ENCODE measurements at regions not wholly inside any gene's neighbourhood (a gene's known extent, or its start where the extent isn't known, plus 50 kb on each side); places are given as distances from the start of the nearest gene placed in this dataset.

DNA sequence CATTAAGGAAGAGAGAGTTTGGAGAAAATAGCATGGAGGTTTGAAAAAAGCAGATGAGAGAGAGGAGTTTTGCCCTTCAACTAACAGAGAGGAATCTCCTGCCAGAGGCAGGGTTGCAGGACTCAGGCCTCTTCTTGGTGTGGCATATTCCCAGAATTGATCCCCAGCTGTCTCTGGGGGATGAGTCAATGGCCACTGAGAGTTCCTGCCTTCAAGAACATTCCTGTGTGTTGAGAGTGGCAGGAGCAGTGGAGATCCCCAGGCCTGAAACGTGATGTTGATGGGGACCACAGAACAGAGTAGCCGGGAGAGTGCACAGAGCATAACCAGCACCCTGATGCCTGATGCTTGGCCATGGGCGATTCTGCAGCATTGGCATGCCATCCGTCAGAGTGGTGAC lies 348.4 kb upstream of the THBS1 start:
- H3K27me3 ChIP-seq (ENCODE audit: control insufficient read depth, insufficient read depth, low read length), result no peaks in the 10 kb centered on the region
- no peaks in the 10 kb centered on the region for H3K4me1 ChIP-seq (ENCODE audit: control insufficient read depth, insufficient read depth, low read length)
- no peaks in the 10 kb centered on the region for H3K36me3 ChIP-seq (ENCODE audit: control insufficient read depth, insufficient read depth, low read length)
- H3K9me3 ChIP-seq (ENCODE audit: control insufficient read depth, low read length), result no peaks in the 10 kb centered on the region
- H3K4me3 ChIP-seq (ENCODE audit: low read length), result no peak overlapping the region
- no peak overlapping the region for H3K9ac ChIP-seq (ENCODE audit: low read length)

DNA sequence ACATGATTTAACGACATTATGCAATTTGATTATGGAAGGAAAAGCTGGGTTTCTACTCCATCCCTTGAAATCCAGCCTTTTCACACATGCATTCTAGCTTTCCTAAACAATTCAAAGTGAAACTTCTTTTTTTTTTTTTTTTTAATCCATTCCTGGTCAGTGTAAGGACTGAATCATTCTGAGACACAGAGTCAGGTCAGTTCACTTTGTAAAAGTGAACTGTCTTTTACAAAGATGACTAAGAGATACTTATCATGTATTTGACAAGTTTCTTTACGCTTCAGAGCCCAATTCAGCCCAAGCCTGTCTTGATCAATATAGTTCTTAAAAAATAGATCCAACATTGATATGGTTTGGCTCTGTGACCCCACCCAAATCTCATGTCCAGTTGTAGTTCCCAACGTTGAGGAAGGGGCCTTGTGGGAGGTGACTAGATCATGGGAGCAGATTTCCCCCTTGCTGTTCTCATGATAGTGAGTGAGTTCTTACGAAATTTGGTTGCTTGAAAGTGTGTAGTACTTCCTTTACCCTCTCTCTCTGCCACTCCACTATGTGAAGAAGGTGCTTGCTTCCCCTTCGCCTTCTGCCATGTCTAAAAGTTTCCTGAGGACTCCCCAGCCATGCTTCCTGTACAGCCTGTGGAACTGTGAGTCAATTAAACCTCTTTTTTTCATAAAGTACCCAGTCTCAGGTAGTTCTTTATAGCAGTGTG lies 345.6 kb upstream of the THBS1 start:
- Histone ChIP-seq H3K36me3 (ENCODE audit: control insufficient read depth, insufficient read depth, low read length) (no peaks in the 10 kb centered on the region), H3K9ac (ENCODE audit: low read length) (no peak overlapping the region), H3K4me3 (ENCODE audit: low read length) (no peak overlapping the region), H3K9me3 (ENCODE audit: control insufficient read depth, low read length) (no peaks in the 10 kb centered on the region), H3K4me1 (ENCODE audit: control insufficient read depth, insufficient read depth, low read length) (no peaks in the 10 kb centered on the region), H3K27me3 (ENCODE audit: control insufficient read depth, insufficient read depth, low read length) (no peaks in the 10 kb centered on the region)

DNA sequence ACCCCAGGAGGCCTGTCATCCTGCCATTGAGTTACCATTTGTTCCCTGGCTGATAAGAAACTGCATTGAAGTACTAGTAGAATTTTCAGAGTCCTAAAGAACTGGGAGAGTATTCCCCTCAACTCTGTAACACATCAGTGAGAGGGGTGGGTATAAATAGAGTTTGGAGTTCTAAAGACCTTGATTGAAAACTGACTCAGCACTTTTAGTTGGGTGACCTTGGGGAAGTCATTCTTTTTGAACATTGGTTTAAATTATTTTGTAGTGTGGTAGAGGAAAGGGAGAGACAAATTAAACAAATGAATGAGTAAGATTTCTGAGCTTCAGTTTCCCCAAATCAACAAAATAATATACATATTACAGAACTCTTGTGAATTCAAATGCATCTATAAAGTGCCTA lies 344.5 kb upstream of the THBS1 start:
- Histone ChIP-seq H3K36me3 (ENCODE audit: control insufficient read depth, insufficient read depth, low read length) (no peaks in the 10 kb centered on the region), H3K27me3 (ENCODE audit: control insufficient read depth, insufficient read depth, low read length) (no peaks in the 10 kb centered on the region), H3K4me3 (ENCODE audit: low read length) (no peak overlapping the region), H3K9me3 (ENCODE audit: control insufficient read depth, low read length) (no peaks in the 10 kb centered on the region), H3K4me1 (ENCODE audit: control insufficient read depth, insufficient read depth, low read length) (no peaks in the 10 kb centered on the region), H3K9ac (ENCODE audit: low read length) (no peak overlapping the region)

DNA sequence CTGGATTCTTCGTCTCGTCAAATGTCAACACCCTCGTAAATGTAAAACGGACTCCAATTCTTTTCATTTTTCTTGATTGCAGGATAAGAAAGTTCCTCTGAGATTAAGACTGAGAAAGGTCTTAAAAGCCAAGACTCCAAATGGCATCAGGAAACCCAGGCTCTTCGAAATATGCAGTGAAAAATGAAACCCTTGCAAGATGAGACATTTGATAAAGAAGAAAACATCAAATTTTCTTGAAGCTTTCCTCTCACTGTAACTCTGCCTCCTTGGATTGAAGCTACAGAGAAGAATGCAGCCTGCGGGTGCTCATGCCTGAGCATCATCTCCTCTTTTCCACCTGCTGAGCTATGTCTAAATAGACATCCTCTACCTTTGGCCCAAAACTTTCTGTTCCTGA lies 342.4 kb upstream of the THBS1 start:
- Histone ChIP-seq H3K4me3 (ENCODE audit: low read length) (no peak overlapping the region), H3K9ac (ENCODE audit: low read length) (no peak overlapping the region), H3K36me3 (ENCODE audit: control insufficient read depth, insufficient read depth, low read length) (no peaks in the 10 kb centered on the region), H3K9me3 (ENCODE audit: control insufficient read depth, low read length) (no peaks in the 10 kb centered on the region), H3K4me1 (ENCODE audit: control insufficient read depth, insufficient read depth, low read length) (no peaks in the 10 kb centered on the region), H3K27me3 (ENCODE audit: control insufficient read depth, insufficient read depth, low read length) (no peaks in the 10 kb centered on the region)

DNA sequence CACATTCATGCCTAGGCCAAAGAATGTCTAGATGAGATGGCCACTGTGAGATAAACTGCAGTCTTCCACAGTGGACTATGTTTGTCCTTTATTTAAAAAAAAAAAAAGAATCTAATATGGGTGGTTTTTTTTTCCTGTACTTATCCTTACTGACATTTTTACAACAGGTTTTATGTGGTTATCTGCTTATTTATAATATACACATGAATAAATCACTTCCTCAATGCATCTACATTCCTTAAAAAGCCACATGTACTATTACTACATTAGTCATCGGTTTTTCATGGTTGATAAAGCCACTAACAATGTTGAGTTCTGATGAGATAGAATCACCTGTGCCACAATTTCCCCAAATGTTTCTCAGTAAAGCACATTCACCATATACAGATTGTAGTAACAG lies 341.3 kb upstream of the THBS1 start:
- Histone ChIP-seq H3K9me3 (ENCODE audit: control insufficient read depth, low read length) (no peaks in the 10 kb centered on the region), H3K27me3 (ENCODE audit: control insufficient read depth, insufficient read depth, low read length) (peaks cover 9% of the 10 kb centered on the region), H3K9ac (ENCODE audit: low read length) (no peak overlapping the region), H3K36me3 (ENCODE audit: control insufficient read depth, insufficient read depth, low read length) (no peaks in the 10 kb centered on the region), H3K4me1 (ENCODE audit: control insufficient read depth, insufficient read depth, low read length) (no peaks in the 10 kb centered on the region), H3K4me3 (ENCODE audit: low read length) (no peak overlapping the region)

DNA sequence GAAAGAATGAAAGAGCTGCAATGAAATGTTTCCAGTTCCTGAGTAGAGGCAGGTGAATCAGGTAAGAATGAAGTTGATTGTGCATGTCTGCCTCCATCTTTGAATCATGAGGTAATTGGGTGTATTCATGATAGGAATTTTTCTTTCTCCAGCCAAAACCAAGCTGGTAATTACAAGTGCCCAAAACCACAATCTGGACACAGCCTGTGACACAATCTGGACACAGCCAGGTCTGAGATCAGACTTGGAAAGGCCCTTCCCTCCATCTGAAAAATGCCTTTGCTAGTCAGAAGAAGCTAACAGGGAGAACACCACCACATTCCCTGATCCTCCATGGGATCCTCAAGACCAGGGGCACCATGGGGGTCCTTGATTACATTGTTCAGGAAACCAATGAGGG lies 338.5 kb upstream of the THBS1 start:
- Histone ChIP-seq H3K36me3 (ENCODE audit: control insufficient read depth, insufficient read depth, low read length) (no peaks in the 10 kb centered on the region), H3K27me3 (ENCODE audit: control insufficient read depth, insufficient read depth, low read length) (peaks cover 11% of the 10 kb centered on the region), H3K9ac (ENCODE audit: low read length) (no peak overlapping the region), H3K4me3 (ENCODE audit: low read length) (no peak overlapping the region), H3K9me3 (ENCODE audit: control insufficient read depth, low read length) (no peaks in the 10 kb centered on the region), H3K4me1 (ENCODE audit: control insufficient read depth, insufficient read depth, low read length) (no peaks in the 10 kb centered on the region)

DNA sequence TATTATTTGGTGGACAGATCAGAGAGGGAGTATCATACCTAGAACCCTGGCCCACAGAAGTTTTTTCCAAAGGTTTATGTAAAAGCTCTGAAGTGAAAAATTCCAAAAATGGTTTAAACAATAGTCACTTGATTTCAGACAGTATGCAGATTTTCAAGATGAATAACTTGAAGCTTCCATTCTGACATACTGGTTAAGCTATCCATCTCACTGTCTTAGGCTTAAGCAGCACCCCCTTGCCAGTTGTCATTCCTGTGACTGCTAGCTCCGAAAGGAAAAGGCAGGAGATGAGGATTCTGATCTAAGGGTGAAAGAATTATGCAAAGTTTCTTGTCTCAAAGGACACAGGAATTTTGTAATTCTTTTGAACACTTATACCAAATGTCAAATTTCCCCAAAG lies 337.5 kb upstream of the THBS1 start:
- Histone ChIP-seq H3K9ac (ENCODE audit: low read length) (no peak overlapping the region), H3K9me3 (ENCODE audit: control insufficient read depth, low read length) (no peaks in the 10 kb centered on the region), H3K27me3 (ENCODE audit: control insufficient read depth, insufficient read depth, low read length) (peaks cover 11% of the 10 kb centered on the region), H3K4me3 (ENCODE audit: low read length) (no peak overlapping the region), H3K36me3 (ENCODE audit: control insufficient read depth, insufficient read depth, low read length) (no peaks in the 10 kb centered on the region), H3K4me1 (ENCODE audit: control insufficient read depth, insufficient read depth, low read length) (no peaks in the 10 kb centered on the region)

DNA sequence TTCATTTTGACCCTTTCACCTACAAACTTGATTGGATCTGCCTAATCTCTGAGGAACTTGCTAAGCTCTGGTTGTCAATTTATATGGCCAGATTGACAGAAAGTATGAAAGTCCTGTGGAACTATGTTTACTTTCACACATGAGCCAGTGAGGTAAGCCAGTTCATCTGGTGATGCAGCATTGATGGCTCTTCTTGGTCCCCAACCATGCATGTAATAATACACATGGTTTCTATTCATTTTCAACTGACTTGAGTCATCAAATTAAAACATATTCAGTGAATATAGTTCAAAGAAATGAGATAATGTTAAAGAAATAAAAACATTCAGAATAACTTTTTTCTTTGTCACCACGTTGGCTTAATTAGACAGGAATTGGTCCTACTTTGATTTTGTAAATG lies 336.1 kb upstream of the THBS1 start:
- H3K9ac ChIP-seq (ENCODE audit: low read length), result no peak overlapping the region

DNA sequence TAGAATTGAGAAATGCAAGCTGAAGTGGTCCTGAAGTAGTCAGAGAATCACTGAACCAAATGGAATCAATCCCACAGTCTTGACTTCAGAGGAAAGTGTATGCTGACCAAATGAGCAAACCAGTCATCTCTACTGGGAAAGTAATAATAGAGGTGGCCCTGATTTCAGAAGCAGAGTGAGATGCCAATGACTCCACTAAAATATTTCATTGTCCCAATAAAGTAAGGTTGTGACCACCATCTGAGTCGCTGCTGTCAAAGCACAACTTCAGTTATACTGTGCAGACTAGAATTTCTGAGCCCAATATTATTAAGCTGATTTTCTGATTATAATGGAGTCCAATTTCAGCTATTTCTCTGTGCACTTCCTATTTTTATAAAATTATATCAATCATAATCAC lies 334.4 kb upstream of the THBS1 start:
- Histone ChIP-seq H3K9ac (ENCODE audit: low read length) (no peak overlapping the region), H3K9me3 (ENCODE audit: control insufficient read depth, low read length) (no peaks in the 10 kb centered on the region), H3K4me3 (ENCODE audit: low read length) (no peak overlapping the region), H3K36me3 (ENCODE audit: control insufficient read depth, insufficient read depth, low read length) (no peaks in the 10 kb centered on the region), H3K4me1 (ENCODE audit: control insufficient read depth, insufficient read depth, low read length) (no peaks in the 10 kb centered on the region), H3K27me3 (ENCODE audit: control insufficient read depth, insufficient read depth, low read length) (peaks cover 11% of the 10 kb centered on the region)

More for the DNA sequence above, 336.1 kb upstream of the THBS1 start:
- Histone ChIP-seq H3K9me3 (ENCODE audit: control insufficient read depth, low read length) (no peaks in the 10 kb centered on the region), H3K4me1 (ENCODE audit: control insufficient read depth, insufficient read depth, low read length) (no peaks in the 10 kb centered on the region), H3K36me3 (ENCODE audit: control insufficient read depth, insufficient read depth, low read length) (no peaks in the 10 kb centered on the region), H3K27me3 (ENCODE audit: control insufficient read depth, insufficient read depth, low read length) (peaks cover 11% of the 10 kb centered on the region), H3K4me3 (ENCODE audit: low read length) (no peak overlapping the region)

DNA sequence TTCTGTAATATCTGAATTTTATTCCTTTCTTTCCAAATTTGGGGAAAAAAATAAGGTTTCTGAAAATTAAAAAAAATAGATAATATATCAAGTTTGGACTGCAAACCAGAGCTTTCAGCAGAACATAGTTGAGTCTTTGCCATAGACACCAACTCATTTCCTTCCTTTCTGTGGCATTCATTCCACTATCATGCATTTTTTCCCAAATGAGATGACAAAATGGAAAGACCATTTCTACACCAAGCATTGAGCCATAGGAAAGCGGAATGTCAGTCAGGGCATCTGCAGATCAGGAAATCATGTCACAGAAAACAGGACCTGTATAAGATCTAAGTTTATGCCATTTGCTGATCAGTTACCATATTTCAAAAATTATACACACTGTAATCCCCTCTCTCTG lies 333.3 kb upstream of the THBS1 start:
- H3K36me3 ChIP-seq (ENCODE audit: control insufficient read depth, insufficient read depth, low read length), result no peaks in the 10 kb centered on the region
- no peak overlapping the region for H3K4me3 ChIP-seq (ENCODE audit: low read length)
- no peaks in the 10 kb centered on the region for H3K4me1 ChIP-seq (ENCODE audit: control insufficient read depth, insufficient read depth, low read length)
- H3K27me3 ChIP-seq (ENCODE audit: control insufficient read depth, insufficient read depth, low read length), result peaks cover 11% of the 10 kb centered on the region
- no peaks in the 10 kb centered on the region for H3K9me3 ChIP-seq (ENCODE audit: control insufficient read depth, low read length)
- no peak overlapping the region for H3K9ac ChIP-seq (ENCODE audit: low read length)

DNA sequence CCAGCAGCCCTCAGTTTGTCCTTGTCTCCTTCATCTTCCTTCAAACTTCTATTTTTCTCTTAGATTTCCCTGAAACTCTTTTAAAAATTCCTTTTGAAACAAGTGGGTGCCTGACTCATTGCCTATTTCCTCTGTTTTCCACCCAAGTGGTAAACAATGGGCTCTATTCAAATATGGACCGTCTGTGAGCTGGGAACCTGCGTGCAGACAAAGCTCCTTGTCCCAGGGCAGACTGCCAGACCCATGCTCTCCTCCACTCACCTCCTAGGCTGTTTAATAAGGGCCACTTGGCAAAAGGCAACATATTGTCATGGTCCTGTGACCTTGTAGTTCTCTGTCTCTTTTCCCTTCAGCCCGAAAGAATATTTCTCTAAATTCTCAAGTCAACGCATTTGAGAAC lies 332.7 kb upstream of the THBS1 start:
- Histone ChIP-seq H3K27me3 (ENCODE audit: control insufficient read depth, insufficient read depth, low read length) (peaks cover 11% of the 10 kb centered on the region), H3K9ac (ENCODE audit: low read length) (no peak overlapping the region), H3K9me3 (ENCODE audit: control insufficient read depth, low read length) (no peaks in the 10 kb centered on the region), H3K4me3 (ENCODE audit: low read length) (no peak overlapping the region), H3K4me1 (ENCODE audit: control insufficient read depth, insufficient read depth, low read length) (no peaks in the 10 kb centered on the region), H3K36me3 (ENCODE audit: control insufficient read depth, insufficient read depth, low read length) (no peaks in the 10 kb centered on the region)

DNA sequence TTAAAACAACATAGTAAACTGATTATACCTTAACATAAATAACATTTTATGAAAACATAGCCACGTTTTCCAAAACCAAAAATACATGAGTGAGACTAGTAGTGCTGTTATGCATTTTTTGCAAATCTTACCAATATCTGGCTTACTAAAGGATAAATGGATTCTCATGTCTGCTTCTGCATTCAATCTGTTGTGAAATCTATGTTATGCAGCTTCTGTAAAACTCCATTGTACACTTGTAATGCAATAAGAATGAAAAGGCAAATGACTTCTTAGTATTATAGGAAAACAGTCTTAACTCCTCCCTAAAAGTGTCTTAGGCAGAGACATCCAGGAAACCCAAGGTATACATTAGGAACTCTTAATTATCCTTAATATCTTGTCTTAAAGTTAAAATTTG lies 330.9 kb upstream of the THBS1 start:
- H3K27me3 ChIP-seq (ENCODE audit: control insufficient read depth, insufficient read depth, low read length), result no peaks in the 10 kb centered on the region
- H3K36me3 ChIP-seq (ENCODE audit: control insufficient read depth, insufficient read depth, low read length), result no peaks in the 10 kb centered on the region
- H3K4me3 ChIP-seq (ENCODE audit: low read length), result no peak overlapping the region
- H3K9ac ChIP-seq (ENCODE audit: low read length), result no peak overlapping the region
- no peaks in the 10 kb centered on the region for H3K9me3 ChIP-seq (ENCODE audit: control insufficient read depth, low read length)
- no peaks in the 10 kb centered on the region for H3K4me1 ChIP-seq (ENCODE audit: control insufficient read depth, insufficient read depth, low read length)
